ENCODE measurements at regions not wholly inside any gene's neighbourhood (a gene's known extent, or its start where the extent isn't known, plus 50 kb on each side); places are given as distances from the start of the nearest gene placed in this dataset.

DNA sequence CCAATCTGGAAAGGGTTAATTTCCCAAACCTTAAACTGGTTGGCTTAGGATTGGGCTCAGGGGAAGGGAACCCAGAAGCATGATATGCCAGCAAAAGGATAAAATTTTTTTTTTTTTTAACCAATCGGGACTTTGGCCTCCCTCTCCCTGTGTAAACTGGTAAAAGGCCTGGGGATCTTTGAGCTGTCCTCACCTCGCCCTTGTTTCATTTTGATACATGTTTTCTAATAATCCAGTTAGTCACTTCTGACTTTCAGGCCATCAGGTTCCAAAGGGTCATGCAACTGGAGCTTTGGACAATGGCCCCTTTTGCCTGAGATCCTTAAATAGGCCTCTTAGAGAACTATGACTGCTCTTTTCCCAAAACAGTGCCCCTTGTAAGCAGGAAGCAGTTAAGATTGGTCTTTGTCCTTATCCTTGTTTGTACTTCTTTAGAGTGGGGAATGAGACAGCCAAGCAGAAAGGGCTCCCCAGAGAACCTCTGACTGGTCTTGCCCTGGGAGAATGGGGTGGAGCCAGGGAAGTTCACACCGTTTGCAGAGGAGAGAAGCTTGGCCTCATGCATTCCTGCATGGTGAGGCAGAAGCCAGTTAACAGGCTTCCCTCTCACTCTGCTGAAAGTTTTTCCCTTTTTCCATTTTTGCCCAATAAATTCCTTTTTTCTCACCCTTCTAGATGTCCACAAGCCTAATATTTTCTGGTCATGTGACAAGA, 424.2 kb upstream of the CNTNAP2 start:
- TF ChIP-seq FOXM1 (IDR thresholded peaks at IDR 0.05; ENCODE audit: borderline replicate concordance, low read depth) (no peak), NFIC (IDR thresholded peaks at IDR 0.05) (no peak), EP300 (IDR thresholded peaks at IDR 0.05; ENCODE audit: borderline replicate concordance) (no peak), CREB1 (IDR thresholded peaks at IDR 0.05; ENCODE audit: low read depth) (no peak), TAF1 (IDR thresholded peaks at IDR 0.05; ENCODE audit: low read depth) (no peak), TEAD4 (IDR thresholded peaks at IDR 0.05) (no peak)
- TF ChIP-seq, protein P1, sequence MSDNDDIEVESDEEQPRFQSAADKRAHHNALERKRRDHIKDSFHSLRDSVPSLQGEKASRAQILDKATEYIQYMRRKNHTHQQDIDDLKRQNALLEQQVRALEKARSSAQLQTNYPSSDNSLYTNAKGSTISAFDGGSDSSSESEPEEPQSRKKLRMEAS (IDR thresholded peaks at IDR 0.05), result no peak

Data from Ishikawa (cell line).